ENCODE measurements at regions not wholly inside any gene's neighbourhood (a gene's known extent, or its start where the extent isn't known, plus 50 kb on each side); places are given as distances from the start of the nearest gene placed in this dataset.

DNA sequence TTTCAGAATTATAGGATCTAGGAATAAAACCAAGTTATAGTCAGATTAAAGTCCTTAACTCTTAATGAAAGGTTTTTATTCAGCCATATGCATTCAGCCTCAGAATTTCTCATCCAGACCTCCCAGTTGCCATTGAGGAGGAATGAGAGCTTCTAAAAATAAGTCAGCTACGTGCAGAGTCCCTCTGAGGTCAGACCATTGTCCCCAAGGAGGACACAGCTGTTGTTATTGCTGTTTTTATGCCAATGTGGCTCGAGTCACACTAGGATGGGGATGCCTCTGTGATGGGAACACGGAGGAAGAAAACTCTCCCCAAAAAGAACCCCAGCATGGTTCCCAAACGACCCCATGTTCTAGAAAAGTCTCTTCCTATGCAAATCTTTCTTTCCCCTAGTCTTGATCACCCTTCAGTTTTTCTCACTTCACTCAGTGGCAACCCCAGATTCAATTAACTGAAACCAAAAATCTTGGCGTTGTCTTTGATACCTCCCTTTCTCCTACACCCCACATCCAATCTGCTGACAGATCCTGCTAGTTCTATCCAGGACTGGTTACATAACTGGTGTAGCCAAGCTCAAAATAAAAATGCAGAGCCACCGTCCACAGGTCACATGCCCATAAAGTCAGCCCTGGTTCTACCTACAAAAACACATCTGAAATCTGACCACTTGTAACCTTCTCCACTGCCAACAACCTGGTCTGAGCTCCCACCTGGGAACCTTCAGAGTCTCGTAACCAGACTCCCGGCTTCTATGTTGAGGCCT is 138.2 kb upstream of the ERCC4 start:
- TF ChIP-seq, protein P1, sequence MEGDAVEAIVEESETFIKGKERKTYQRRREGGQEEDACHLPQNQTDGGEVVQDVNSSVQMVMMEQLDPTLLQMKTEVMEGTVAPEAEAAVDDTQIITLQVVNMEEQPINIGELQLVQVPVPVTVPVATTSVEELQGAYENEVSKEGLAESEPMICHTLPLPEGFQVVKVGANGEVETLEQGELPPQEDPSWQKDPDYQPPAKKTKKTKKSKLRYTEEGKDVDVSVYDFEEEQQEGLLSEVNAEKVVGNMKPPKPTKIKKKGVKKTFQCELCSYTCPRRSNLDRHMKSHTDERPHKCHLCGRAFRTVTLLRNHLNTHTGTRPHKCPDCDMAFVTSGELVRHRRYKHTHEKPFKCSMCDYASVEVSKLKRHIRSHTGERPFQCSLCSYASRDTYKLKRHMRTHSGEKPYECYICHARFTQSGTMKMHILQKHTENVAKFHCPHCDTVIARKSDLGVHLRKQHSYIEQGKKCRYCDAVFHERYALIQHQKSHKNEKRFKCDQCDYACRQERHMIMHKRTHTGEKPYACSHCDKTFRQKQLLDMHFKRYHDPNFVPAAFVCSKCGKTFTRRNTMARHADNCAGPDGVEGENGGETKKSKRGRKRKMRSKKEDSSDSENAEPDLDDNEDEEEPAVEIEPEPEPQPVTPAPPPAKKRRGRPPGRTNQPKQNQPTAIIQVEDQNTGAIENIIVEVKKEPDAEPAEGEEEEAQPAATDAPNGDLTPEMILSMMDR (IDR thresholded peaks at IDR 0.05 in 2 of 3, conservative IDR thresholded peaks at IDR 0.05 in 1 of 3; ENCODE audit: borderline replicate concordance in 1 of 3, insufficient read depth in 1 of 3, low read depth in 2 of 3, low read length in 2 of 3) = no peak
- no peak for TF ChIP-seq REST (IDR thresholded peaks at IDR 0.05; ENCODE audit: low read depth)
- no peak for TF ChIP-seq EZH2phosphoT487 (IDR thresholded peaks at IDR 0.05; ENCODE audit: borderline replicate concordance)
- no peak for TF ChIP-seq SIN3A (IDR thresholded peaks at IDR 0.05; ENCODE audit: low read depth)
- TF ChIP-seq POLR2AphosphoS5 (IDR thresholded peaks at IDR 0.05; ENCODE audit: low read depth, low read length) = no peak
